ENCODE measurements at regions not wholly inside any gene's neighbourhood (a gene's known extent, or its start where the extent isn't known, plus 50 kb on each side); places are given as distances from the start of the nearest gene placed in this dataset.

DNA sequence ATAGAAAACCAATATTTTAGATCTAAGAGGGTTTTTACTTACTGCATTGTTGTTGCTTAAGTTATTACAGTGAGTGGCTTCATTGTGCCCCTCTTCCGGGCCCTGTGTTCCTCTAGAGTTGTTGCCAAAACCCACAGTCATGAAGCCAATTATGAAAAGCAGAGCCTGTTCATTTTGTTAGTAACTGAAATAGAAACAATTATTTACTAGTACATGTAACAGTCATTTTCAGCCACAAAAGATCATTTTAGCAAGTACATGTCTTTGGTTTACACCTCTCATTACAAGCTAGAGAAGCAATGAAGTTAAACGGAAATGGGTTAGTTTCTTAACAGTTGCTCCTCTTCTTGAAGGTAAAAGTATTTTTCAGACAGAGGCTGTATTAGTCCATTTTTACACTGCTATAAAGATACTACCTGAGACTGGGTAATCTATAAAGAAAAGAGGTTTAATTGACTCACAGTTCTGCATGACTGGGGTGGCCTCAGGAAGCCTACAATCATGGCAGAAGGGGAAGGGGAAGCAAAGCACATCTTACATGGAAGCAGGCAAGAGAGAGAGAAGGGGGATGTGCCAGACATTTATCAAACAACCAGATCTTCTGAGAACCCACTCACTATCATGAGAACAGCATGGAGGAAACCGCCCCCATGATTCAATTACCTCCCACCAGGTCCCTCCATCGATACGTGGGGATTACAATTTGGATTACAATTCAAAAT is 380.5 kb downstream of the SFMBT2 start:
- Histone ChIP-seq H3K36me3 (no peaks in the 10 kb centered on the region), H3K4me1 (no peaks in the 10 kb centered on the region), H3K4me3 (no peak overlapping the region), H3K9ac (ENCODE audit: low read depth in 2 of 2, low read length in 2 of 2) (no peak overlapping the region), H3K27ac (no peak overlapping the region), H3K27me3 (no peaks in the 10 kb centered on the region), H3K9me3 (no peaks in the 10 kb centered on the region)
- intact Hi-C loops (cut with DNase I), result no loop called here
- DNase-seq, result no peak
- TF ChIP-seq, protein P1, sequence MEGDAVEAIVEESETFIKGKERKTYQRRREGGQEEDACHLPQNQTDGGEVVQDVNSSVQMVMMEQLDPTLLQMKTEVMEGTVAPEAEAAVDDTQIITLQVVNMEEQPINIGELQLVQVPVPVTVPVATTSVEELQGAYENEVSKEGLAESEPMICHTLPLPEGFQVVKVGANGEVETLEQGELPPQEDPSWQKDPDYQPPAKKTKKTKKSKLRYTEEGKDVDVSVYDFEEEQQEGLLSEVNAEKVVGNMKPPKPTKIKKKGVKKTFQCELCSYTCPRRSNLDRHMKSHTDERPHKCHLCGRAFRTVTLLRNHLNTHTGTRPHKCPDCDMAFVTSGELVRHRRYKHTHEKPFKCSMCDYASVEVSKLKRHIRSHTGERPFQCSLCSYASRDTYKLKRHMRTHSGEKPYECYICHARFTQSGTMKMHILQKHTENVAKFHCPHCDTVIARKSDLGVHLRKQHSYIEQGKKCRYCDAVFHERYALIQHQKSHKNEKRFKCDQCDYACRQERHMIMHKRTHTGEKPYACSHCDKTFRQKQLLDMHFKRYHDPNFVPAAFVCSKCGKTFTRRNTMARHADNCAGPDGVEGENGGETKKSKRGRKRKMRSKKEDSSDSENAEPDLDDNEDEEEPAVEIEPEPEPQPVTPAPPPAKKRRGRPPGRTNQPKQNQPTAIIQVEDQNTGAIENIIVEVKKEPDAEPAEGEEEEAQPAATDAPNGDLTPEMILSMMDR (IDR thresholded peaks at IDR 0.05), result no peak

- Histone ChIP-seq H3K4me1 (no peaks in the 10 kb centered on the region), H3K36me3 (no peaks in the 10 kb centered on the region), H3K27me3 (no peaks in the 10 kb centered on the region), H3K27ac (no peak overlapping the region), H3K9me3 (no peaks in the 10 kb centered on the region), H3K4me3 (no peak overlapping the region), H3K9ac (ENCODE audit: low read depth in 2 of 2, low read length in 2 of 2) (no peak overlapping the region)
- DNase-seq, result no peak
- intact Hi-C loops (cut with DNase I), result no loop called here
- TF ChIP-seq, protein P1 (IDR thresholded peaks at IDR 0.05), result no peak
Observed at GRCh38 chr10:7029672-7030071, 381.2 kb downstream of the SFMBT2 start.

DNA sequence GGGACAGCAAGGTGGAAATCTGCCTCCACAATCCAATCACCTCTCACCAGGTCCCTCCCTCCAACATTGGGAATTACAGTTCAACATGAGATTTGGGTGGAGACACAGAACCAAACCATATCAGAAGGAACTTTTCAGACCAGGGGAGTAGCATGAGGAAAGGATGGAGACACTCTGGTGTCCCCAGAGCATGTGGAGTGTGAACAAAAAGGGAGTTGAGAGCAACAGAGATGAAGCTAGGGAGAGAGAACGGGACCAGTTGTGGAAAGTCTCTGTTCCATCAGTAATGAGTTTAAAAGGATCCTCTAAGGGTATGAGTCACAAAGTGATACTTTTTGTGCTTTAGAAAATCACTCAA is 382.0 kb downstream of the SFMBT2 start:
- TF ChIP-seq, protein P1 (IDR thresholded peaks at IDR 0.05), result no peak
- Histone ChIP-seq H3K9ac (ENCODE audit: low read depth in 2 of 2, low read length in 2 of 2) (no peak overlapping the region), H3K4me1 (no peaks in the 10 kb centered on the region), H3K4me3 (no peak overlapping the region), H3K9me3 (no peaks in the 10 kb centered on the region), H3K27me3 (no peaks in the 10 kb centered on the region), H3K27ac (no peak overlapping the region), H3K36me3 (no peaks in the 10 kb centered on the region)
- no peak for DNase-seq
- intact Hi-C loops (cut with DNase I), result no loop called here

GRCh38 chr10:7027913-7028808 is 382.7 kb downstream of the SFMBT2 start:
- TF ChIP-seq, protein P1 (IDR thresholded peaks at IDR 0.05), result no peak
- intact Hi-C loops (cut with DNase I), result no loop called here
- Histone ChIP-seq H3K4me3 (no peak overlapping the region), H3K9me3 (no peaks in the 10 kb centered on the region), H3K27ac (no peak overlapping the region), H3K27me3 (no peaks in the 10 kb centered on the region), H3K36me3 (no peaks in the 10 kb centered on the region), H3K4me1 (no peaks in the 10 kb centered on the region), H3K9ac (ENCODE audit: low read depth in 2 of 2, low read length in 2 of 2) (no peak overlapping the region)
- DNase-seq, result no peak

- TF ChIP-seq, protein P1 (IDR thresholded peaks at IDR 0.05), result no peak
- intact Hi-C loops (cut with DNase I), result no loop called here
- no peaks in the 10 kb centered on the region for H3K27me3 ChIP-seq
- no peaks in the 10 kb centered on the region for H3K4me1 ChIP-seq
- H3K4me3 ChIP-seq, result no peak overlapping the region
- H3K27ac ChIP-seq, result no peak overlapping the region
- H3K36me3 ChIP-seq, result no peaks in the 10 kb centered on the region
- no peak overlapping the region for H3K9ac ChIP-seq (ENCODE audit: low read depth in 2 of 2, low read length in 2 of 2)
- DNase-seq, result no peak
- H3K9me3 ChIP-seq, result no peaks in the 10 kb centered on the region
Observed at GRCh38 chr10:7027237-7027912, 383.5 kb downstream of the SFMBT2 start.
